ENCODE measurements at regions not wholly inside any gene's neighbourhood (a gene's known extent, or its start where the extent isn't known, plus 50 kb on each side); places are given as distances from the start of the nearest gene placed in this dataset.

DNA sequence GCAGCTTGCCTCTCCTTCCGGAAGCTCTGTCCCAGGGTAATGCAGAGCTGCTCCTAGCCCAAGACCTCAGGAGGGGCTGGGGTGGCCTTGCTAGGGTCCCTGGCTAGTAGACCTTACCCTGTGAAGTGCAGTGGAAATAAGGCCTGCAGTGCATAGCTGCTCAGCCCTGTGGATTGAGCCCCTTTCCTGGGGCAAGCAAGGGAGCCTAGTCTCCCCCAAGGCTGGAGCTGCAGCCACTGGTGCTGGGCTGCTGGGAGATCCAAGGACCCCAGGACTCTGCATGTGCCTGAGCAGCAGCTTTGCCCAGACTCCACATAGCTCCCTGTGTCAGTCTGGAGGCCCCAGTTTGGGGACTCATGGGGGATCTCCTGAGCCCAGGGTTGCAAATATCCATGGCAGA, 57.9 kb downstream of the FANCF start:
- H3K4me3 ChIP-seq (ENCODE audit: low read depth in 1 of 2, low read length in 2 of 2), result no peak overlapping the region
- H3K36me3 ChIP-seq (ENCODE audit: control insufficient read depth in 1 of 2, insufficient read depth in 2 of 2, low read length in 2 of 2), result no peaks in the 10 kb centered on the region
- H3K27me3 ChIP-seq (ENCODE audit: low read depth, low read length), result no peaks in the 10 kb centered on the region
- no peaks in the 10 kb centered on the region for H3K4me1 ChIP-seq (ENCODE audit: control insufficient read depth in 1 of 2, insufficient read depth in 2 of 2, low read length in 2 of 2)
- no peak overlapping the region for H3K27ac ChIP-seq (ENCODE audit: low read length)
- no peaks in the 10 kb centered on the region for H3K9me3 ChIP-seq (ENCODE audit: control insufficient read depth in 1 of 2, low read length in 2 of 2)

DNA sequence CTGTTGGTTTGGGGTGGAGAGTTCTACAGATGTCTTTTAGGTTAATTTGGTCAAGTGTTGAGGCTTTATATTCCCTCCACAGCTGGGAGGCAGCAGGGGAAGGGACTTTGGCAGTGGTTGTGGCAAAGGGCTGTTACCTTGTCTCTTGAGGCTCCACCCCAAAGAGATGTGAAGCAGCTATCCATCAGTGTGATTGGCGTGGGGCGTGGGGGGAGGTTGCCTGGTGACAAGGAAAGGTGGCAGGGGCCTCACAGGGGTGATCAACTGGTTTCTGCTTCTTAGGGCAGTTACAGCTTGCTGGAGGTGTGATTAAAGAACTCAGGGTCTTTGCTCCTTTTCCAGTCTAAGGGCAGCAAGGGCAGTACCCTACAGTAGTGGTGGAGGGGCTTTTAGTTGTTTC, 59.3 kb downstream of the FANCF start:
- no peaks in the 10 kb centered on the region for H3K4me1 ChIP-seq (ENCODE audit: control insufficient read depth in 1 of 2, insufficient read depth in 2 of 2, low read length in 2 of 2)
- H3K27ac ChIP-seq (ENCODE audit: low read length), result no peak overlapping the region
- H3K27me3 ChIP-seq (ENCODE audit: low read depth, low read length), result no peaks in the 10 kb centered on the region
- H3K9me3 ChIP-seq (ENCODE audit: control insufficient read depth in 1 of 2, low read length in 2 of 2), result no peaks in the 10 kb centered on the region
- no peak overlapping the region for H3K4me3 ChIP-seq (ENCODE audit: low read depth in 1 of 2, low read length in 2 of 2)
- no peaks in the 10 kb centered on the region for H3K36me3 ChIP-seq (ENCODE audit: control insufficient read depth in 1 of 2, insufficient read depth in 2 of 2, low read length in 2 of 2)

DNA sequence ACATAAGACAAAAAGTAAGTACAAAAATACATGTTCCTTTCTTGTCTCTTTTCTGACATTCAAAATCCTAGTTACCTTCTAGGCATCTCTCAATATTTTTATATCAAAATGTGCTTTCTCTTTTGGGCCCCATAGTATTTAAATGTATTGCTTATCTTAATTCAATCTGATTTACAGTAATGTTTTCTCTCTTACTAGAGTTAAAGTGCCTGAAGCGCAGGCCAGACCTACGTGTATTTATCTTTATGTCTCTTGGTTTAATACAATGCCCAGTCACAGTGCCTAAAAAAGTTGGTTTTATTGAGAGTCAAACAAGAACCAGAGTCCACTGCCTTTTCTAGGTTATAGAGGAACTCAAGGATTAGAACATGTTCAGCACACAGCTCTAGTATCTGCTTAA, 64.3 kb downstream of the FANCF start:
- Histone ChIP-seq H3K9me3 (ENCODE audit: control insufficient read depth in 1 of 2, low read length in 2 of 2) (no peaks in the 10 kb centered on the region), H3K27ac (ENCODE audit: low read length) (no peak overlapping the region), H3K36me3 (ENCODE audit: control insufficient read depth in 1 of 2, insufficient read depth in 2 of 2, low read length in 2 of 2) (no peaks in the 10 kb centered on the region), H3K4me3 (ENCODE audit: low read depth in 1 of 2, low read length in 2 of 2) (no peak overlapping the region), H3K27me3 (ENCODE audit: low read depth, low read length) (no peaks in the 10 kb centered on the region), H3K4me1 (ENCODE audit: control insufficient read depth in 1 of 2, insufficient read depth in 2 of 2, low read length in 2 of 2) (no peaks in the 10 kb centered on the region)

DNA sequence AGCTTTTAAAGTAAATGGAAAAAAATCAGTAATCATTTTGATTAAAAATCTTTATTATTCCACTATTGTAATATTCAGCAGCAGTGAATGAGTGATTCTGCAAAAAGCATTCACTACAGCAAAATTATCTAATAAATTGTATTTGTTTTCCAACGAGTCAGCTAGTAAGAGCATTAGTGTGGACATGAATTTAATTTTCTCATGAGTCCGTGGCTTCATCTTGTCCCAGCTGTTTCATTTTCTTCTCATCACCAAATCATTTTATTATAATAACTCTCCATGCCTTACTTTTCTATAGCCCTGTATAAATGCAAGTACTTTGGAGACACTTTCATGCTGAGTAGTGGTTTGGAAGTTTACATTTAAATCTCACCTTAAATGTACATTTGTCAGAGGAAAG, 66.2 kb downstream of the FANCF start:
- no peak overlapping the region for H3K27ac ChIP-seq (ENCODE audit: low read length)
- no peaks in the 10 kb centered on the region for H3K9me3 ChIP-seq (ENCODE audit: control insufficient read depth in 1 of 2, low read length in 2 of 2)
- no peaks in the 10 kb centered on the region for H3K27me3 ChIP-seq (ENCODE audit: low read depth, low read length)
- H3K4me1 ChIP-seq (ENCODE audit: control insufficient read depth in 1 of 2, insufficient read depth in 2 of 2, low read length in 2 of 2), result no peaks in the 10 kb centered on the region
- no peaks in the 10 kb centered on the region for H3K36me3 ChIP-seq (ENCODE audit: control insufficient read depth in 1 of 2, insufficient read depth in 2 of 2, low read length in 2 of 2)
- H3K4me3 ChIP-seq (ENCODE audit: low read depth in 1 of 2, low read length in 2 of 2), result no peak overlapping the region

DNA sequence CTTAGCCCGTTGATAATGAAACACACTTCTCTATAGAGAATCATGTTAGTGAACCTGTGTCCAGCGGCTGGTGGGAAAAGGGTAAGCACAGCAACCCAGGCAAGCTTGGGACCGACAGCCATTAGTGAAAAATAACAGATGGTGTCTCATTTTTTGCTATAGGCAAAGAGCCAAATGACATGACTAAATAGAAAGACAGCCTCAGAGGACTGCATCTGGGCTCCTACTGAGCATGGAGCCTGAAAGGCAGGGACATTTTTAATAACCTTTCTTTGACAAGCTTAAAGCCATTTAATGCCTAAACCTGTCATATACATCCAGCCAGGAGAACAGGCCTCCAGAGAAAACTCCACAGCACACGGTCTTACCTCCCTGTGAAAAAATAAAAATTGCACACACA, 67.0 kb downstream of the FANCF start:
- Histone ChIP-seq H3K36me3 (ENCODE audit: control insufficient read depth in 1 of 2, insufficient read depth in 2 of 2, low read length in 2 of 2) (no peaks in the 10 kb centered on the region), H3K27ac (ENCODE audit: low read length) (no peak overlapping the region), H3K9me3 (ENCODE audit: control insufficient read depth in 1 of 2, low read length in 2 of 2) (no peaks in the 10 kb centered on the region), H3K27me3 (ENCODE audit: low read depth, low read length) (no peaks in the 10 kb centered on the region), H3K4me1 (ENCODE audit: control insufficient read depth in 1 of 2, insufficient read depth in 2 of 2, low read length in 2 of 2) (no peaks in the 10 kb centered on the region), H3K4me3 (ENCODE audit: low read depth in 1 of 2, low read length in 2 of 2) (no peak overlapping the region)

DNA sequence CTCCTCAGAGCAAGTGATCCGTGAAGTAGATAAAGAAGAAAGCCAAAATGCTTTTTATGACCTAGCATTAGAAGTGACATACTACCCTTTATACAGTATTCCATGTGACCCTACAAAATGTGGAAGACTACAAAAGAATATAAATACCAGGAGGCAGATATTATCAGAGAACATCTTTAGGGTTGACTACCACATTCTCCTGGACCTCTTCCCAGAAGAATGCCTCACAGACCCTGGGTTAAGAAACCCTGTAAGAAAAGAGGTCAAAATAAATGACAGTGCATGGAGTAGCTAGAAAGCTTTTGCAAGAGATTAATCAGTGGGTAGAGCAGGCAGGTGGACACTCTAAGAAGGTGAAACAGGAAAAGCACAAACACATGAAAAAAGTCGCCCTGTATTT, 69.2 kb downstream of the FANCF start:
- H3K27me3 ChIP-seq (ENCODE audit: low read depth, low read length), result no peaks in the 10 kb centered on the region
- H3K36me3 ChIP-seq (ENCODE audit: control insufficient read depth in 1 of 2, insufficient read depth in 2 of 2, low read length in 2 of 2), result no peaks in the 10 kb centered on the region
- no peak overlapping the region for H3K27ac ChIP-seq (ENCODE audit: low read length)
- H3K4me1 ChIP-seq (ENCODE audit: control insufficient read depth in 1 of 2, insufficient read depth in 2 of 2, low read length in 2 of 2), result no peaks in the 10 kb centered on the region
- no peaks in the 10 kb centered on the region for H3K9me3 ChIP-seq (ENCODE audit: control insufficient read depth in 1 of 2, low read length in 2 of 2)
- no peak overlapping the region for H3K4me3 ChIP-seq (ENCODE audit: low read depth in 1 of 2, low read length in 2 of 2)

DNA sequence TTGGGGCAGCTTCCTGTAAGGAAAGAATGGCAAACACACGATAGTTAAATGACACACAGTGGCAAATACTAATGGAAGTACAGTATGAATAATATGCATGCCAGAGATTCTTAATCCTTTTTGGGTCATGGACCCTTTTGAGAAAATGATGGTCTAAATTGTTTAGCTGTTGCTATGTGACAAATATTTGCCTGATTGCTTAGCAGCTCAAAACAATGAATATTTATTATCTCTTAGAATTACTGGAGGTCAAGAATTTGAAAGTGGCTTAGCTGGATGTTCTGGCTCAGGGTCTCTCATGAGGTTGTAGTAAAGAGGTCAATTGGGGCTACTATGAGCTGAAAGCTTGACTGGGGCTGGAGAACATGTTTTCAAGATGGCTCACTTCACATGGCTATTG, 69.7 kb downstream of the FANCF start:
- H3K9me3 ChIP-seq (ENCODE audit: control insufficient read depth in 1 of 2, low read length in 2 of 2), result no peaks in the 10 kb centered on the region

DNA sequence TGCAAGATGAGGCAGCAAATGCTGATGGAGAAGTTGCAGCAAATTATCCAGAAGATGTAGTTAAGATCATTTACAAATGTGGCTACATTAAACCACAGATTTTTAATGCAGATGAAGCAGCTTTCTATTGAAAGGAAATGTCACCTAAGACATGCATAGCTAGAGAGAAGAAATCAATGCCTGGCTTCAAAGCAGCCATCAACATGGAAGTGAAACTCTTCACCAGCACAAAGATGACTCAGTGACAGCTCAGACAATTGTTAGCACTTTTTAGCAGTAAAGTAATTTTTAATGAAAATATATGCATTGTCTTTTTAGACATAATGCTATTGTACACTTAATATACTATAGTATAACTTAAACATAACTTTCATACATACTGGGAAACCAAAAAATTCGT, 71.4 kb downstream of the FANCF start:
- H3K4me1 ChIP-seq (ENCODE audit: control insufficient read depth in 1 of 2, insufficient read depth in 2 of 2, low read length in 2 of 2), result no peaks in the 10 kb centered on the region
- no peaks in the 10 kb centered on the region for H3K9me3 ChIP-seq (ENCODE audit: control insufficient read depth in 1 of 2, low read length in 2 of 2)
- no peaks in the 10 kb centered on the region for H3K27me3 ChIP-seq (ENCODE audit: low read depth, low read length)
- no peaks in the 10 kb centered on the region for H3K36me3 ChIP-seq (ENCODE audit: control insufficient read depth in 1 of 2, insufficient read depth in 2 of 2, low read length in 2 of 2)
- no peak overlapping the region for H3K4me3 ChIP-seq (ENCODE audit: low read depth in 1 of 2, low read length in 2 of 2)
- H3K27ac ChIP-seq (ENCODE audit: low read length), result no peak overlapping the region

More for the DNA sequence above, 69.7 kb downstream of the FANCF start:
- H3K4me1 ChIP-seq (ENCODE audit: control insufficient read depth in 1 of 2, insufficient read depth in 2 of 2, low read length in 2 of 2), result no peaks in the 10 kb centered on the region
- H3K27ac ChIP-seq (ENCODE audit: low read length), result no peak overlapping the region
- H3K27me3 ChIP-seq (ENCODE audit: low read depth, low read length), result no peaks in the 10 kb centered on the region
- H3K36me3 ChIP-seq (ENCODE audit: control insufficient read depth in 1 of 2, insufficient read depth in 2 of 2, low read length in 2 of 2), result no peaks in the 10 kb centered on the region
- H3K4me3 ChIP-seq (ENCODE audit: low read depth in 1 of 2, low read length in 2 of 2), result no peak overlapping the region

DNA sequence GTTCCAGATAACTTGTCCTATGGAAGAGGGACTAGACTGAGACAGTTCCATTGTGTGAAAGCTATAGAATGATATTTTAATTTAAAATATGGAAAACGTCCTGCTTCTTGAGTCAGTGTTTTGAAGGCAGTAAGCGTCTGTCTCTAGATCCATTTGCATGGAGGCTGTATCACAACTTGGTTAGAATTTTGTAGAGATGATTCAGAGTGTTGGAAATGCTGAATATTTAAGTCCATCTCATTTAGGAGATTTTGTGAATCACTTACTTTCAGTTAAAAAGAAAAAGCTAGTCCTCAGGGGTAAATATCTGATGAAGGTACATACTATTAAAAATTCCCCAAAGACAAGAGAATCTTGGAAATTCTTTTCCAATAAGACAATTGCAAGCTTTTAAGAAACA, 72.7 kb downstream of the FANCF start:
- Histone ChIP-seq H3K27ac (ENCODE audit: low read length) (no peak overlapping the region), H3K27me3 (ENCODE audit: low read depth, low read length) (no peaks in the 10 kb centered on the region), H3K9me3 (ENCODE audit: control insufficient read depth in 1 of 2, low read length in 2 of 2) (no peaks in the 10 kb centered on the region), H3K4me1 (ENCODE audit: control insufficient read depth in 1 of 2, insufficient read depth in 2 of 2, low read length in 2 of 2) (no peaks in the 10 kb centered on the region), H3K36me3 (ENCODE audit: control insufficient read depth in 1 of 2, insufficient read depth in 2 of 2, low read length in 2 of 2) (no peaks in the 10 kb centered on the region), H3K4me3 (ENCODE audit: low read depth in 1 of 2, low read length in 2 of 2) (no peak overlapping the region)

DNA sequence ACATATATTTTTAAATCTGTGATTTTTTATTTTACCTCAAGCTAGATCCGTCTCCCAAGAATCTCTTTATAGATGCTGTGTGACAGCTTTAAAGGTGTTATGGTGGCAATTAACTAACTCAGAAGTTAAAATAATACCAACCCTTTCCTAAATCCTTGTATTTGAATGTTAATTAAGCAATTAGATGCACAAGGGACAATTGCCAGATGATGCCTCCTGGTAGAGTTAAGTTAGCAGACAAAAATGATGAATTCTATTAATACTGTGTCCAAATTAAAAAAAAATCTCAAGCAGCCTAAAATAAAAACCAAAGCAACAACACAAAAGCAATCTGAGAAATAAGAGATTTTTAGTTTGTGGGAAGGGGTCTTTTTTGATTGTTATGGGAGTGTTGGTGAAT, 78.9 kb downstream of the FANCF start:
- Histone ChIP-seq H3K9me3 (ENCODE audit: control insufficient read depth in 1 of 2, low read length in 2 of 2) (no peaks in the 10 kb centered on the region), H3K27me3 (ENCODE audit: low read depth, low read length) (no peaks in the 10 kb centered on the region), H3K36me3 (ENCODE audit: control insufficient read depth in 1 of 2, insufficient read depth in 2 of 2, low read length in 2 of 2) (no peaks in the 10 kb centered on the region), H3K27ac (ENCODE audit: low read length) (no peak overlapping the region), H3K4me3 (ENCODE audit: low read depth in 1 of 2, low read length in 2 of 2) (no peak overlapping the region), H3K4me1 (ENCODE audit: control insufficient read depth in 1 of 2, insufficient read depth in 2 of 2, low read length in 2 of 2) (no peaks in the 10 kb centered on the region)

DNA sequence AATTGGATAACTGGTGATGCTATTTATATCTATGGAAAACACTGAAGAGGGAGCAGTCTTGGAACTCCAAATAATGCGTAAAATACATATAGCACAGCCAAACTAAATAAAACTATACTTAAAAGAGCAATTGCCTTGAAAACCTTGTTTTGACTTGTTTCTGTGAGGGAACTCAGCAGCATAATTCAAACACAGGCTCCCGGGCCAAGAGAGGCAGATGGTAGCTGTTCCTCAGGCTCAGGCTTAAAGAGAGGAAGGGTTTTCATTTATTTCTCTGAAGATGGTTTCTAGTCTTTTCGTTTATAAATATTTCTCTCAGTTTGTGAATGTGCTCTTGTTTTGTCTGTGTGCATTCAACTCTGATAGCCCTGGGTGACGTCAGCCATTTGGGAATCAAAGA, 82.4 kb downstream of the FANCF start:
- no peaks in the 10 kb centered on the region for H3K27me3 ChIP-seq (ENCODE audit: low read depth, low read length)

DNA sequence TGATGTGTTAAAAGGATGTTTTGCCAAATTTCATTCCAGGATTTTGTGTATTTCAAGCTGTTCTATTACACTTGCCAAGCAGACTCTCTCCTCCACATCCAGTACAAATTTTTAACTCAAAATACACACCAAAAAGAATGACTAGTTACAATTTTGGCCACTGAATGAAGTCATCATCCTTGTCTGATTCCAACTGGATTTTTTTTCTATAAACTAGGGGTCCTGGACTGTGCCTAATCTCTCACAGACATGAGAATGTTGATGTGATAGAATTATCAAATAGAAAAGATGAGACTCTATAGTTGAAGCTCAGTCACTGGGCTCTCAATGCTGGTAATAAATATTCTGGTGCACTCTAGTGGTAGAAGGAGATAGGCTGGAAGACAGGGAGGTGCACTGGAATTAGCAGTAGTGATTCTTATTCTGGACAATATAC, 85.8 kb downstream of the FANCF start:
- no peaks in the 10 kb centered on the region for H3K4me1 ChIP-seq (ENCODE audit: control insufficient read depth in 1 of 2, insufficient read depth in 2 of 2, low read length in 2 of 2)
- H3K9me3 ChIP-seq (ENCODE audit: control insufficient read depth in 1 of 2, low read length in 2 of 2), result no peaks in the 10 kb centered on the region
- no peaks in the 10 kb centered on the region for H3K27me3 ChIP-seq (ENCODE audit: low read depth, low read length)
- H3K27ac ChIP-seq (ENCODE audit: low read length), result no peak overlapping the region
- no peak overlapping the region for H3K4me3 ChIP-seq (ENCODE audit: low read depth in 1 of 2, low read length in 2 of 2)
- no peaks in the 10 kb centered on the region for H3K36me3 ChIP-seq (ENCODE audit: control insufficient read depth in 1 of 2, insufficient read depth in 2 of 2, low read length in 2 of 2)

More for the DNA sequence above, 82.4 kb downstream of the FANCF start:
- H3K4me3 ChIP-seq (ENCODE audit: low read depth in 1 of 2, low read length in 2 of 2), result no peak overlapping the region
- H3K36me3 ChIP-seq (ENCODE audit: control insufficient read depth in 1 of 2, insufficient read depth in 2 of 2, low read length in 2 of 2), result no peaks in the 10 kb centered on the region
- H3K27ac ChIP-seq (ENCODE audit: low read length), result no peak overlapping the region
- no peaks in the 10 kb centered on the region for H3K9me3 ChIP-seq (ENCODE audit: control insufficient read depth in 1 of 2, low read length in 2 of 2)
- H3K4me1 ChIP-seq (ENCODE audit: control insufficient read depth in 1 of 2, insufficient read depth in 2 of 2, low read length in 2 of 2), result no peaks in the 10 kb centered on the region
